OCI-LY1 (cell line): ENCODE measurements at regions not wholly inside any gene's neighbourhood (a gene's known extent, or its start where the extent isn't known, plus 50 kb on each side); places are given as distances from the start of the nearest gene placed in this dataset.

Source experiments
- EZH2 ChIP-seq: fragments of 200-600 bp; sonication (generic), shearing (Covaris generic); IDR thresholded peaks from 2 replicates; pipeline ENCODE4 v1.8.0; 2017; ENCODE audit warnings: borderline replicate concordance, mixed run types, mild to moderate bottlenecking, antibody characterized with exemption, low read length, moderate library complexity, mixed read lengths
- TF ChIP-seq, protein P1 (sequence below): fragments of 200-600 bp; sonication (generic), shearing (Covaris generic); IDR thresholded peaks from 2 replicates; pipeline ENCODE4 v1.5.1; 2017; ENCODE audit warnings: mild to moderate bottlenecking, antibody characterized with exemption, low read length, moderate library complexity, mixed read lengths

DNA sequence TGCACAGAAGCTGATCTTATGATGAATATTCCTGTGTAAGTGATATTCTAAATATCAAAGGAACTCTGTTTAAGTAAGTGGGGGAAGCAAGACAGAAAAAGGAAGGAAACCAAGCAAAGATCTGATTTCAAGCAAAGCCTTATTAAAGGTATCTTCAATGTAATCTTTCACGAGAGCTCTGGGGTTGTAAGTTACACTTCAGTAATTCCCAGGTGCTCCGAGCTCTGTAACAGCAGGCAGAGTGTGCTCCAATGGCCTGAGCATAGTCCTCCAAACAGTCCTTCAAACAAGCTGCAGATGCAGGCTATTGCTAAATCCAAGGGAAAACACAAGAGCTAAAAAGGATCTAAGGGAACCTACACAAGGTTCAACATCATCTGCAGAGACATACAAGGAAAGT is 949.7 kb upstream of the TMPRSS15 start:
- TF ChIP-seq EZH2 = no peak
- TF ChIP-seq, protein P1, sequence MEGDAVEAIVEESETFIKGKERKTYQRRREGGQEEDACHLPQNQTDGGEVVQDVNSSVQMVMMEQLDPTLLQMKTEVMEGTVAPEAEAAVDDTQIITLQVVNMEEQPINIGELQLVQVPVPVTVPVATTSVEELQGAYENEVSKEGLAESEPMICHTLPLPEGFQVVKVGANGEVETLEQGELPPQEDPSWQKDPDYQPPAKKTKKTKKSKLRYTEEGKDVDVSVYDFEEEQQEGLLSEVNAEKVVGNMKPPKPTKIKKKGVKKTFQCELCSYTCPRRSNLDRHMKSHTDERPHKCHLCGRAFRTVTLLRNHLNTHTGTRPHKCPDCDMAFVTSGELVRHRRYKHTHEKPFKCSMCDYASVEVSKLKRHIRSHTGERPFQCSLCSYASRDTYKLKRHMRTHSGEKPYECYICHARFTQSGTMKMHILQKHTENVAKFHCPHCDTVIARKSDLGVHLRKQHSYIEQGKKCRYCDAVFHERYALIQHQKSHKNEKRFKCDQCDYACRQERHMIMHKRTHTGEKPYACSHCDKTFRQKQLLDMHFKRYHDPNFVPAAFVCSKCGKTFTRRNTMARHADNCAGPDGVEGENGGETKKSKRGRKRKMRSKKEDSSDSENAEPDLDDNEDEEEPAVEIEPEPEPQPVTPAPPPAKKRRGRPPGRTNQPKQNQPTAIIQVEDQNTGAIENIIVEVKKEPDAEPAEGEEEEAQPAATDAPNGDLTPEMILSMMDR = no peak
